ENCODE measurements at regions not wholly inside any gene's neighbourhood (a gene's known extent, or its start where the extent isn't known, plus 50 kb on each side); places are given as distances from the start of the nearest gene placed in this dataset.
"Not testable (repeated sequence)": the region's sequence is repeated elsewhere in the genome, so short reads cannot be mapped to it uniquely, and the experiment has no call there.

GRCh38 chr15:20281567-20282275, 259.9 kb downstream of the GOLGA6L6 start:
- not testable (repeated sequence) for TF ChIP-seq CTCF (IDR thresholded peaks at IDR 0.05; ENCODE audit: borderline replicate concordance, extremely low read depth, low read length, poor library complexity, severe bottlenecking); EZH2 (IDR thresholded peaks at IDR 0.05; ENCODE audit: borderline replicate concordance, low read depth, low read length, severe bottlenecking)

Measured in DND-41 (cell line).